HG02938 (cell line): ENCODE measurements at regions not wholly inside any gene's neighbourhood (a gene's known extent, or its start where the extent isn't known, plus 50 kb on each side); places are given as distances from the start of the nearest gene placed in this dataset.
"Not testable (repeated sequence)": the region's sequence is repeated elsewhere in the genome, so short reads cannot be mapped to it uniquely, and the experiment has no call there.

ENCODE experiments used
- ATAC-seq: cut with Tn5 transposase; IDR thresholded peaks from one replicate; pipeline ENCODE4 v1.9.1; 2021; ENCODE audit warnings: mild to moderate bottlenecking, moderate library complexity; ENCODE audit not compliant: unreplicated experiment

- ATAC-seq: not testable (repeated sequence)
These were observed 138.4 kb downstream of the KCNJ12 start for GRCh38 chr17:21514567-21514966.

DNA sequence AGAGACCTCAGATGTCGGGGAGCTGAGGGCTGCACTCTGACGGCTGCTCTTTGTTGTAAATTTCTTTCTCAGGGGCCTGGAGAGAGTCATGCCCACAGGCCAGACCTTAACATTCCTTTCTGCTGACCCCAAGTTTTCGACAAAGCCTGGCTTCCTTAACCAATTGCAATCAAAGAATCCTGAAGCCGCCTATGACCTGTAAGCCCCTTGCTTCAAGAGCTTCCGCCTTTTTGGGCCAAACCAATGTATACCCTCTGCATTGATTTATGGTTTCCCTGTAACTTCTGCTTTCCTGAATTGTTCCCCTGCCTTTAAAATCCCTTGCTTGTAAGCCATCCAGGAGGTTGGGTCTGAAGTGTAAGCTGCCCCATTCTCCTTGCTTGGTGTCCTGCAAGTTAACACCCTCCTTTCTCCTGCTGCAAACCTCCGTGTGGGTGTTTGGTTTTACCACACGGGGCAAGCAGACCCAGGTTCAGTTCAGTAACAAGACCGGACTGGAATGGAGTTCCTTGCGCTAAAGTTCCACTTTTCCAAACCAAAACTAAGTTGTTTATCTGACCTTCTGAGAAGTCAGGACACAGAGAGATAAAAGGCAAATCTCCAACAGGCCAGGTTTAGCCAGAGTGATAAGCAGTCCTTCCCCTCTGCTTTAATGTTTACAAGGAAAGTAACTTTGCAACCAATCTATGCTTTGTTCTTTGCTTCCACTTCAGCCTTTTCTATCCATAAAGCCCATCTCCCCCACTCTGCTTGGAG, 141.6 kb downstream of the KCNJ12 start:
- no peak for ATAC-seq

DNA sequence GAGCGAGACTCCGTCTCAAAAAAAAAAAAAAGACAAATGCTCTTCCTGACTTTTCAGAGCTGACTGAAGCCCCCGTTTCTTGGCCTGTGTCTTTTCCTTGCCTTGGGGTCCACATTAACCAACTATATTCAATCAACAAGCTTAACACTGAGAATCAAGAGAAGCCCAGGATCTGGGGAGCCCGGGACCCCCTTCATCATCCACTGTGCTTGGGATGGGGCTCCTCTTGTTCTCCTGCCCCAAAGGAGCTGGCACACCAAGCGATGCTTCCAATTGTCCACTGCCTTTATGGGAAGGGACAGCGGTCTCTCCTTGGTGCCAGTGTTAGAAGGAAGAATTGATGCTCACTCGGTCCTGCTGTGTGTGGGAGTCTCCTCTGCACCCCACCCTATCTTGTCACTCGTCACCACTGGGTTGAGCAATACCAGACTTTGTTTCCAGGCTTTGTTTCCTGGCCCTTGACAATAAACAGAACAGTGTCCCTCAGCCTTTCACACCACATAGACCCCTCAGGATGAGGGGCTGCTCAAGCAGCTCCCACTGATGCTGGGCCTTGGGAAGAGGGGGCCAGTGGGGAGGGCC, 146.7 kb downstream of the KCNJ12 start:
- ATAC-seq: no peak

GRCh38 chr17:21523497-21524210, 147.5 kb downstream of the KCNJ12 start:
- no peak for ATAC-seq

- no peak for ATAC-seq
These were observed 148.0 kb downstream of the KCNJ12 start for GRCh38 chr17:21524211-21524591.

GRCh38 chr17:21525464-21526130, 149.4 kb downstream of the KCNJ12 start:
- ATAC-seq: no peak

DNA sequence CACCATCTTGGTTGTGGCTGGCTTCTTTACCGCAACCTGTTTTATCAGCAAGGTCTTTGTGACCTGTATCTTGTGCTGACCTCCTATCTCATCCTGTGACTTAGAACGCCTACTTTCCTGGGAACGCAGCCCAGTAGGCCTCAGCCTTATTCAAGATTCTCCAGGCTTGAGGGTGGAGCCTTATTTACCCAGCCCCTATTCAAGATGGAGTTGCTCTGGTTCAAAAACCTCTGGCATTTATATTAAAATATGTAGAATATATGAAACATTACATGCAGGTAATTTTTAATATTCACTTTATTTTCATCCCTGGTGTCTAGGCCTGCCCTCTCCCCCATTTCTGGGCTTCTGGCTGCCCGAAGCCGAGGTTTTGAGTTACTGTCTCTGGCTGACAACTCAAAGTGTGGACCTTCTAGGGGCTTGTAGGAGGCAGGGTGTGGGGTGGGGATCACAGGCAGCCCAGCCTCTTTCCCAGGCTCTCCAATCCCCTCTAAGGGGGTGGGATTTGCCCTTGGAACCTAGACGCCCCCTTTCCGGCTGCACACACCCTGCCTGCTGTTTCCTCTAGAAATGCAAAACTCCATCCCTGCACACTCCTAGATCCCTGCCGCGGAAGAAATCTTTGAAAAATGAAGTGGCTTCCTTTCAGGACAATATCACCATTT, 152.0 kb downstream of the KCNJ12 start:
- no peak for ATAC-seq

DNA sequence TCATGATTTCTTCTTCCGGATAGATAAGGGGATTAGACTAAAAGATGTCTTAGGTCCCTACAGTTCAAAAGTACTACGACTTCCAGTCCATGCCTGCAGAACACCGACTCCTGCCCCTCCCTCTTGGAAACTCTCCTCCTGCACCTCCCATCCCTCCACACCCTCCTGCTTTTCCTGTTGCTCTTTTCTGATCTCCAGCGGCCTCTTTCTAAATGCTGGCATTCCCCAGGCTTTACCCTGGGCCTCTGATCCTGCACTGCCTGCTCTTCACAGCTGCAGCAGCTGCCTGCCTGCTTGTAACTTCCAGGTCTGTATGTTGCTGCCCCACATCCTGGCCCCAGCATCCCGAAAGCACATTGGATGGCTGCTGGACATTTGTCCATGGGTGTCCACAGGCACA, 154.2 kb downstream of the KCNJ12 start:
- no peak for ATAC-seq

DNA sequence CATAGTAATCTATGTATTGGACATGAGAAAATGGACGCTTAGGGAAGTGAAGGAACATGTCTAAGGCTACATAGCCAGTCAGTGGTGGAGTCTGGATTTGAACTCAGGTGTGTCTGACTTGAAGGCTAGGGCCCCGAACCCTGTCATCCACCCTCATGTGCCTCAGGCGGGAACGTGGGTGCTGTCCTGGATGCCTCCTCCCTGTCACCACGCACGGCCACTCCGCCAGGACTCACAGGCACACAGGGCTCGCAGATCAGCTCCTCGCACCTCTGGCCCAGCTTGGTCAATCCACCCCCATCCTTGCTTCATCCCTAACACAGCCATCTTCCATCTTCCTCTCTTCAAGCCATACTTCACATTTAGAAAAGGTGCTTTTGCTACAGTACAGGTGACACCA, 154.7 kb downstream of the KCNJ12 start:
- no peak for ATAC-seq

GRCh38 chr17:21532763-21533385, 156.7 kb downstream of the KCNJ12 start:
- no peak for ATAC-seq

DNA sequence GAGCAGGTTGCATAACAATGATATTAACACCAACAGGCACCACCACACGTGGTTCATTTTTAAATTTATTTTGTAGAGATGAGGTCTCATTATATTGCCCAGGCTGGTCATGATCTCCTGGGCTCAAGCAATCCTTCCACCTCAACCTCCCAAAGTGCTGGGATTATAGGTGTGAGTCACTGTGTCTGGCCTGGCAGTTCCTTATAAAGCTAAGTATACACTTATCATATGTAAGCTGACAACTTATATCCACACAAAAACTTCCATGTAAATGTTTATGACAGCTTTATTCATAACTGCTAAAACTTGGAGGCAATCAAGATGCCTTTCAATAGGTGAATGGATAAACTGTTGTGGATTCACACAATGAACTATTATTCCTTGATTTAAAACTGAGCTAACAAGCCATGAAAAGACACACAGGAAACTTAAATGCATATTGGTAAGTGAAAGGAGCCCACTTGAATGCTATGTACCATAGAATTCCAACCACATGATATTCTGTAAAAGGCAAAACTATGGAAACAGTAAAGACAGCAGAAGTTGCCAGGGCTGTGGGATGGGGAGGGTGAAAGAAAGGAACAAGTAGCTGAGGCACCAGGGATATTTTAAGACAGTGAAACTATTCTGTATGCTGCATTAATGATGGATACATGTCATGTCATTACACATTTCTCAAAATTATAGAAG, 156.5 kb upstream of the KCNJ18 start:
- ATAC-seq: no peak

- ATAC-seq: no peak
These were observed 155.0 kb upstream of the KCNJ18 start for GRCh38 chr17:21537302-21537701.

DNA sequence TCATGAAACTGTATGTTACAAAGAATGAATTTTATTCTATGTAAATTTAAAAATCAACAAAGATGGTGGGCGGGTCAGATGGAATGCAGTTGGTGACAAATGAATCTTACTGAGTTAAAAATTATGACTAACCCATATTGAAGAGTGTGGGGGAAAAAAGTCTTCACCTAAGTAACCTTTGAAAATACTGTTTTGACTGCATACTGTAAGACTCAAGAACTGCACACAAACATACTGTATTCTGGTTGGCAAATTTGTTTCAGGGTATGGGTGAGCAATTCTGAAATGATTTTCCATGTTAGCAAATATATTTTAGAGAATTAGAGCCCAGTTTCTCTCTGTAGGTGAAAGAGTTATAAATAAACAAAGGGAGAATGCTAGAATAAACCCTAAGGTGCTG, 153.7 kb upstream of the KCNJ18 start:
- ATAC-seq: no peak

GRCh38 chr17:21539146-21539545, 153.2 kb upstream of the KCNJ18 start:
- ATAC-seq: no peak

DNA sequence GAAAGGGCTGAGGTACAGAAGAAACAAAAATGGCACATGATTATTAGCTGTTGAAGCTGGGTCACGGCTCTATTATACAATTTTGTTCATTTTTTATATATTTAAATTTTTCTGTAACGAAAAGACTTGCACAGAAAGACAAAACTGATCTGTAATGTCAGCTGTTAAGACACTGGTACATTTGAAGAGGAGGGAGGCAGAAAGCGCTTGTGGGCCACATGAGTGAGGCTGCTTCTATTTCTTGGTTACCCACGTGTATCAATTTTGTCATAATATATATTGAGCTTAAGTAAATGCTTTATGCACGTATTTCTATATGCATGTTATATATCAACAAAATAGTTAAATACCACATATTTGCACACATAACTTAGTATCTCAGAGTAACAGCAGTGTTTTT, 151.8 kb upstream of the KCNJ18 start:
- ATAC-seq: no peak

- ATAC-seq: no peak
These were observed 150.3 kb upstream of the KCNJ18 start for GRCh38 chr17:21542070-21542469.

DNA sequence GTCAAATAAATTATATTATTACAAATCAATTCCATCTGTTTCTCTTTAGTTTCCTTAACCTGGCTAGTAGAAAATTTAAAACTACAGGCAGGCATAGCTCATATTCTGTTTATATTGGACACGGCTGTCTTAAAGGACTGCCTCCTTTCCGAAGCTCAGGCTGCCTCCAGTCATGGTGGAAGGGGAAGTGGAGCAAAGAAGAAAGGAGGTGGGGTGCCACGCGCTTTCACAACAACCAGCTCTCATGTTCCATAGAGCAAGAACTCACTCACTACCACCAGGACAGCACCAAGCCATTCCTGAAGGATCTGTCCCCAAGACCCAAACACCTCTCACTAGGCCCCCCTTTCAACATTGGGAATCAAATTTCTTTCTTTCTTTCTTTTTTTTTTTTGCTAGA, 149.3 kb upstream of the KCNJ18 start:
- no peak for ATAC-seq

- ATAC-seq: no peak
These were observed 147.3 kb upstream of the KCNJ18 start for GRCh38 chr17:21545064-21545463.

DNA sequence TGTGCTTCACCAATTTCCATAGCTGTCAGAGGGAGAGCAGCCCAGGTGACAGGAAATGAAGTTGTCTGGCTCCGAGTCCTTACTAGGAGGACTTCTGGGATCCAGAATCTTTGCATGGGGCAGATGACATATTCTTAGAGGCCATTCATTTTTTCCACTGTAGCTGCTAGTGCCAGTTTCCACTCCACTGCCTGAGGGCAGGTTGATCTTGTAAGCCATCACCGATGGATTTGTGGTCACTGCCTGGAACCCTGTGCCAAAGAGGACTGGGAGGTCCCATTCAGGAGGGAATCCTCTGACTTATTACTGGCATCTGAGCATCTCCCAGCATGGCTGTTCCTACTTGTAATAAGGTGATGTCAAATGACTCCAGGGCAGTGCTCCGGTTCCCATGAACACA, 144.1 kb upstream of the KCNJ18 start:
- ATAC-seq: no peak

GRCh38 chr17:21549107-21549687, 143.1 kb upstream of the KCNJ18 start:
- no peak for ATAC-seq
